GM23248 (cell line): ENCODE measurements at regions not wholly inside any gene's neighbourhood (a gene's known extent, or its start where the extent isn't known, plus 50 kb on each side); places are given as distances from the start of the nearest gene placed in this dataset.

Source experiments
- DNase-seq: peaks from one replicate; pipeline ENCODE4 v3.0.0-alpha.2; 2015
- H2AFZ ChIP-seq: fragments of 200-600 bp; sonication (generic); 2 replicates; pipeline ENCODE4 v1.6.1; 2016; ENCODE audit warnings: antibody characterized with exemption
- H3F3A ChIP-seq: fragments of 200-600 bp; sonication (generic); 2 replicates; pipeline ENCODE4 v1.6.1; 2016; ENCODE audit warnings: mild to moderate bottlenecking, antibody characterized with exemption, mixed run types; ENCODE audit not compliant: insufficient read depth
- H3K27ac ChIP-seq: fragments of 200-600 bp; sonication (generic); 2 replicates; pipeline ENCODE4 v1.5.1; 2016; ENCODE audit warnings: mild to moderate bottlenecking
- H3K27me3 ChIP-seq: fragments of 200-600 bp; sonication (generic); replicated peaks from 2 replicates; pipeline ENCODE4 v1.6.1; 2016; ENCODE audit warnings: mild to moderate bottlenecking; ENCODE audit not compliant: insufficient read depth
- H3K36me3 ChIP-seq: fragments of 200-600 bp; sonication (generic); 2 replicates; pipeline ENCODE4 v1.6.1; 2016; ENCODE audit warnings: low read depth, mild to moderate bottlenecking
- H3K4me1 ChIP-seq: fragments of 200-600 bp; sonication (generic); 2 replicates; pipeline ENCODE4 v1.6.1; 2016; ENCODE audit warnings: mild to moderate bottlenecking; ENCODE audit not compliant: insufficient read depth
- H3K4me2 ChIP-seq: fragments of 200-600 bp; sonication (generic); one replicate; pipeline ENCODE4 v1.6.1; 2016; ENCODE audit warnings: mild to moderate bottlenecking; ENCODE audit not compliant: unreplicated experiment
- H3K4me3 ChIP-seq: fragments of 200-600 bp; sonication (generic); 2 replicates; pipeline ENCODE4 v1.5.1; 2016; ENCODE audit warnings: mild to moderate bottlenecking
- H3K79me2 ChIP-seq: fragments of 200-600 bp; sonication (generic); 2 replicates; pipeline ENCODE4 v1.6.1; 2016; ENCODE audit warnings: mild to moderate bottlenecking; ENCODE audit not compliant: insufficient read depth
- H3K9ac ChIP-seq: fragments of 200-600 bp; sonication (generic); 2 replicates; pipeline ENCODE4 v1.6.1; 2016; ENCODE audit warnings: mild to moderate bottlenecking
- H3K9me2 ChIP-seq: fragments of 200-600 bp; sonication (generic); 2 replicates; pipeline ENCODE4 v1.6.1; 2016; ENCODE audit warnings: mixed run types, mild to moderate bottlenecking, moderate library complexity; ENCODE audit not compliant: insufficient read depth
- H3K9me3 ChIP-seq: fragments of 200-600 bp; sonication (generic); one replicate; pipeline ENCODE4 v1.6.1; 2017; ENCODE audit warnings: low read depth
- H4K20me1 ChIP-seq: fragments of 200-600 bp; sonication (generic); 2 replicates; pipeline ENCODE4 v1.6.0; 2016; ENCODE audit not compliant: insufficient read depth
- EZH2 ChIP-seq: fragments of 200-600 bp; sonication (generic); IDR thresholded peaks from 2 replicates; pipeline ENCODE4 v1.6.1; 2018; ENCODE audit warnings: antibody characterized with exemption, mild to moderate bottlenecking; ENCODE audit not compliant: insufficient read depth, poor library complexity, severe bottlenecking
- EZH2phosphoT487 ChIP-seq: fragments of 200-600 bp; sonication (generic); IDR thresholded peaks from 2 replicates; pipeline ENCODE4 v1.6.1; 2018; ENCODE audit warnings: antibody characterized with exemption, moderate library complexity, mild to moderate bottlenecking, low read depth; ENCODE audit not compliant: insufficient read depth
- WGBS, 2 experiments: methylation state at CpG; one replicate each; pipeline ENCODE4 v1.1.6; 2015 to 2017; ENCODE audit warnings: low lambda C conversion rate in 2 of 2, low coverage in 1 of 2; ENCODE audit errors: missing lambda C conversion rate in 2 of 2; 5-methylcytosine and 5-hydroxymethylcytosine counted together
- in situ Hi-C: fragments of 300-500 bp; cut with MboI; formaldehyde crosslinking; loops from 2 replicates; pipeline ENCODE4 v1.15.0; 2020

- Histone ChIP-seq H3K4me3 (no peak overlapping the region), H3K9me3 (no peaks in the 10 kb centered on the region), H4K20me1 (no peaks in the 10 kb centered on the region), H2AFZ (no peak overlapping the region), H3K79me2 (no peaks in the 10 kb centered on the region), H3K4me2 (no peak overlapping the region), H3K4me1 (no peaks in the 10 kb centered on the region), H3F3A (no peaks in the 10 kb centered on the region), H3K27ac (no peak overlapping the region), H3K36me3 (no peaks in the 10 kb centered on the region), H3K9me2 (no peaks in the 10 kb centered on the region), H3K27me3 (peaks cover 32% of the 10 kb centered on the region), H3K9ac (no peak overlapping the region)
- WGBS, 2 experiments, result 77 to 79% methylated on average over 10 of the region's 10 CpGs
- TF ChIP-seq EZH2 (no peak), EZH2phosphoT487 (no peak)
- no peak for DNase-seq
- in situ Hi-C loops, result no loop called here
These were observed 270.2 kb upstream of the MVB12B start for GRCh38 chr9:126056312-126057021.

GRCh38 chr9:126057121-126057825 lies 269.4 kb upstream of the MVB12B start:
- Histone ChIP-seq H3K27me3 (peaks cover 32% of the 10 kb centered on the region), H3K27ac (no peak overlapping the region)

GRCh38 chr9:126058011-126058531 lies 268.6 kb upstream of the MVB12B start:
- Histone ChIP-seq H3K9me3 (no peaks in the 10 kb centered on the region), H3K9ac (no peak overlapping the region), H3K4me3 (no peak overlapping the region), H3K4me1 (no peaks in the 10 kb centered on the region), H3F3A (no peaks in the 10 kb centered on the region), H3K36me3 (no peaks in the 10 kb centered on the region), H3K27ac (no peak overlapping the region), H3K79me2 (no peaks in the 10 kb centered on the region), H3K4me2 (no peak overlapping the region), H3K27me3 (peaks cover 32% of the 10 kb centered on the region), H4K20me1 (no peaks in the 10 kb centered on the region), H2AFZ (no peak overlapping the region), H3K9me2 (no peaks in the 10 kb centered on the region)
- 3 to 6% methylated on average over 6 to 9 of the region's 9 CpGs for WGBS, 2 experiments
- in situ Hi-C loops, result no loop called here
- TF ChIP-seq EZH2 (no peak), EZH2phosphoT487 (no peak)
- DNase-seq, result no peak

More at GRCh38 chr9:126057121-126057825, 269.4 kb upstream of the MVB12B start:
- H3K36me3 ChIP-seq, result no peaks in the 10 kb centered on the region
- 76 to 79% methylated on average over 31 of the region's 31 CpGs for WGBS, 2 experiments
- no peak overlapping the region for H3K9ac ChIP-seq
- H3F3A ChIP-seq, result no peaks in the 10 kb centered on the region
- in situ Hi-C loops, result no loop called here
- TF ChIP-seq EZH2phosphoT487, result no peak
- no peak for TF ChIP-seq EZH2
- no peak overlapping the region for H3K4me2 ChIP-seq
- no peaks in the 10 kb centered on the region for H4K20me1 ChIP-seq
- no peak overlapping the region for H3K4me3 ChIP-seq
- no peaks in the 10 kb centered on the region for H3K9me2 ChIP-seq
- no peaks in the 10 kb centered on the region for H3K4me1 ChIP-seq
- no peaks in the 10 kb centered on the region for H3K79me2 ChIP-seq
- no peak for DNase-seq
- H2AFZ ChIP-seq, result no peak overlapping the region
- H3K9me3 ChIP-seq, result no peaks in the 10 kb centered on the region

- no peak for TF ChIP-seq EZH2
- TF ChIP-seq EZH2phosphoT487, result no peak
- H3K79me2 ChIP-seq, result no peaks in the 10 kb centered on the region
- no peaks in the 10 kb centered on the region for H3K9me3 ChIP-seq
- H3F3A ChIP-seq, result no peaks in the 10 kb centered on the region
- no peak overlapping the region for H3K4me3 ChIP-seq
- H2AFZ ChIP-seq, result no peak overlapping the region
- WGBS, 2 experiments, result 91 to 95% methylated on average over 15 of the region's 16 CpGs
- no peaks in the 10 kb centered on the region for H3K4me1 ChIP-seq
- H3K27me3 ChIP-seq, result peaks cover 31% of the 10 kb centered on the region
- in situ Hi-C loops, result no loop called here
- no peak for DNase-seq
- no peak overlapping the region for H3K4me2 ChIP-seq
- H3K27ac ChIP-seq, result no peak overlapping the region
- no peaks in the 10 kb centered on the region for H3K36me3 ChIP-seq
- H3K9ac ChIP-seq, result no peak overlapping the region
- no peaks in the 10 kb centered on the region for H3K9me2 ChIP-seq
- no peaks in the 10 kb centered on the region for H4K20me1 ChIP-seq
These were observed 268.0 kb upstream of the MVB12B start for GRCh38 chr9:126058591-126058990.
